IPS-NIHi7 (cell line): ENCODE measurements at regions not wholly inside any gene's neighbourhood (a gene's known extent, or its start where the extent isn't known, plus 50 kb on each side); places are given as distances from the start of the nearest gene placed in this dataset.
"Not testable (repeated sequence)": the region's sequence is repeated elsewhere in the genome, so short reads cannot be mapped to it uniquely, and the experiment has no call there.

Experiments used
- DNase-seq: peaks from one replicate; pipeline ENCODE4 v3.0.0; 2012; ENCODE audit warnings: mixed read lengths; ENCODE audit errors: extremely low spot score

DNA sequence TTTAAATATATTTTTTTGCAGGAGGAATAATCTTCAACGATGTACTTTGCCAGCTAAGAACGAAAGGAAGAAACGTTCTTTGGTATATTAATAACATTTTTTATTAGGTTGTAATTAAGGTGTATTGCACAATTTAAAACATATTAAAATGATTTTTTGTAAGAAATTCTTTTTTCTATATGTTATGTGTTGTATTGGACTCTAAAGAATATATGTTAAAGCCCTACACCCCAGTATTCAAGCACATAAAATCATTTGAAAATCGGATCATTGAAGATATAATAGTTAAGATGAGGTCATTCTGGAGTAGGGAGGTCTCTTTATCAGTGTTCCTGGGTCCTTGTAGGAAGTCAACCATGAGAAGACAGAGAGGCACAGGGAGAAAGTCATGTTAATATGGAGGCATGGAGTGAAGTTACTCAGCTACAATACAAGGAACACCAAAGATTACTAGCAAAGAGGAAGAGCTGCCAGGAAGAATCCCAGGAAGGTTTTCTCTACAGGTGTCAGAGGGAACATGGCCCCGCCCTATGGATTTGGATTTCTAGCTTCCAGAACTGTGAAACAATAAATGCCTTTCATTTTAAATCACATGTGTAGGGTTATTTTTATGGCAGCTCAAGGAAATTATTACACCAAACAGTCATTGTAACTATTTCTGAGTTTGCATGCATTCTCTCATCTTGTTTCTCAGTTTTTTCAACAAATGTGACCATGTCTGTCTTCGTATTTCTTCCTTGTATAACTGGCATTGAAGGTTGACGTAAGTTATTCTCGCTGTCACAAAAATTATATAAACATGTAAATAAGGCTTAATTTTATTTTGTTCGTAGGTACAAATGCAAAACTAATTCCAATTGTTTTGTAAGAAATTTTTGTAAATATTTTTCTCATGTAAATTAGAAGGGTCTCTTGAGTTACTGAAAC is 75.4 kb upstream of the VPREB1 start:
- no peak for DNase-seq

- DNase-seq, result peak; percentile 36
Observed at GRCh38 chr22:22168190-22168940, 76.2 kb upstream of the VPREB1 start.

DNA sequence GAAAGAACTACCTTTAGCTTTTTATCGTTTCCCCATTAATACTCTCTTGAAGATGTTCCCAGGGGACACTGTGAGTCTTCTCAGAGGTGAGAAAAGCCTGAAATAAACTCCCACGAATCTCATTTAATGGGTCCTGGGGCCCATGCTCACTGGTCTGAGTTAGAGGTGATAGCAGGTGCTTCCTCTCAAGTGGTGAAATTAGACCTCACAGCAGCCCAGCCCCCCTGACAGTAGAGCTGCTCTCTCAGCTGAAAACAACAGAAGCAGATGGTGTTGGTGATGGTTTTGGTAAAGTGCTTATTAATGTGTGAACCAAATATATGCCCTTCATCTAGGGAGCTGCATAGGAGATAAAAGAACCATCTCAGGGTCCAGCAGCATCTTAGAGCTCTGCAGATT is 76.8 kb upstream of the VPREB1 start:
- no peak for DNase-seq

DNA sequence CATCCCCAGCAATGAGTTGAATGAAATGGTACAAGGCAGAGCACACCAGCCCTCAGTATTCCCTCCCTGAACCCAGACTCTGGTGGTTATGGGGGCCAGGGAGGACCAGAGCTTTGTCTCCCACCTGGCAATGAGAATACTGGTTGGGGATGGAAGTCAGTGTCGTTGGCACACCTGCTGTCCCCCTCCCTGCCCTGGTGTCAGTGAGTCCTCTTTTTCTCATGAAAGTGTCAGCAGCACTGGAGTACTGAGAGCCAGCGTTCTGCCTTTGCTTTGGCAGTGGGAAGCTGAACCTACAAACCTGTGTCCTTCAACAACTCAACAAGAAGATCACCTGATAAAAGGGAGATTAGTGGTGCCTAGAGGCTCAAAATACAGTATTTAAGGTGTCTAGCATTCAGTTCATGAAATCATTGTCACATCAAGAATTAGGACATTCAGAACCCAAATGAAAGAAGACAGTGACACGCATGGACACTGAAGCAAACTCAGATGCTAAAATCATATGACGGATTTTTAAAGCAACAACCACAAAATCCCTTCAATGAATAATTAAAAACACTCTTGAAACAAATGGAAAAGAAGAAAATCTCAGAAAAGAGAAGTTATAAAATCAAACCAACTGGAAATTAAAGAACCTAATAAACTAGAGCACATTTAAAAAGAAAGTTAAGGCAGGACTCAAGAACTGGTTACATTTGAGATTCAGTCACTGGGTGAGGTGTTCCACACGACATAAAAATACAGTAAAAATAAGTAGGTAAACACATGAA is 77.5 kb upstream of the VPREB1 start:
- DNase-seq, result no peak

- no peak for DNase-seq
Observed at GRCh38 chr22:22165936-22166710, 78.5 kb upstream of the VPREB1 start.

DNA sequence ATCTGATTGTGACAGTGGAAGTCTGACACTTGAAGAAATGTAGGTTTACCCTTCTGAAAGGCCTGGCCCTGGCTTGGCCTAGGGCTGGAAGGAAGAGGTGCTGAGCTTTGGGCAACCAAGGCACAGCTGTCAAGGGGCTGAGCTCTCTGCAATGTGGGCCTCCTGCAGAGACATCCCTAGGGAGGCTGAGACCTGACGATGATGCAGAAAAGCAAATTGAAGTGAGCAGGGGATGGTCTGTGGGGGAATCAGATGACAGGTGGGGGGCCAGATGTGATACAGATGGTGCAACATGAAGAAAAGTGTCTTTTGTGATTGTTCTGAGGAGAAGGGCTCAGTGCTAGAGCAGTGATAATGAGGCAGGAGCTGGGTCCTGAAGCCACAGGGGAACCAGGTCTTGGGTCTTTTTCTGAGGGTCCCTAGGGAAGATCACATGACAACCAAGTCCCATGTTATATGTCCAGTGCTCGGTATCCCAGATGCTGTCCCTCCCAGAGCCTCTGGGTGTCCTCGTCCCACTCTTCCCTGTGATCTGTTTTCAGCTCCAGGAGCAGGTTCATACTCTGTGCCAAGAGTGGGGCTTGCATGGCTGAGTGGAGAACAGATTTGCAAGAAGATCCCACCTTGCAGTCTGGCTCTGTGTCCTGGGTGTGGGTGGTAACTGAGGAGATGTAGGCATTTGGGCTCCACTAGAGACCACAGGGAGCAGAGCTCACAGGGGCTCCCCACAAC is 79.9 kb upstream of the VPREB1 start:
- no peak for DNase-seq

DNA sequence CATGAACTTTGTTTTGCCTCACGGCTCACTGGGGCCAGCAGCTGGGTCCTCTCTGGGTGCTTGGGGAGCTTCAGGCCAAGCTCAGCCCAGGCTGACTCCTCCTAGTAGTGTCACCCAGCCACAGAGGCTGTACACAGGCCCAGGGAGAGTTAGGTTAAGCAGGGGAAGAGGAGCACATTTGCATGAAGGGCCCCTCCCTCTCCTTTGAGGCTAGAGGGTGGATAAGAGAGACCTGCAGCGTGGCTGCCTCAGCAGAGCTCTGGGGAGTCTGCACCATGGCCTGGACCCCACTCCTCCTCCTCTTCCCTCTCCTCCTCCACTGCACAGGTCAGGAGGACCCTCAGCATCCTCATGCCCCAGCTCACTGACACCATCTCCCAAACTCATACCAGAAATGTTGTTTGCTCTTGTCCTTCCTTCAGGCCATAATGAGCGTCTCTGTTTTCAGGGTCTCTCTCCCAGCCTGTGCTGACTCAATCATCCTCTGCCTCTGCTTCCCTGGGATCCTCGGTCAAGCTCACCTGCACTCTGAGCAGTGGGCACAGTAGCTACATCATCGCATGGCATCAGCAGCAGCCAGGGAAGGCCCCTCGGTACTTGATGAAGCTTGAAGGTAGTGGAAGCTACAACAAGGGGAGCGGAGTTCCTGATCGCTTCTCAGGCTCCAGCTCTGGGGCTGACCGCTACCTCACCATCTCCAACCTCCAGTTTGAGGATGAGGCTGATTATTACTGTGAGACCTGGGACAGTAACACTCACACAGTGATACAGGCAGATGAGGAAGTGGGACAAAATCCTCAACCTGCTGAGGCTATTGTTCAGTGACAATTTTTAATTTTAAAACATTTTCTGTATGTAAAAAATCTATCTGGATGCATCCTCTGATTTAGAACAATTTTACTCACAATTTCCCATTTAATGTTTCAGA is 82.4 kb upstream of the VPREB1 start:
- DNase-seq, result no peak

DNA sequence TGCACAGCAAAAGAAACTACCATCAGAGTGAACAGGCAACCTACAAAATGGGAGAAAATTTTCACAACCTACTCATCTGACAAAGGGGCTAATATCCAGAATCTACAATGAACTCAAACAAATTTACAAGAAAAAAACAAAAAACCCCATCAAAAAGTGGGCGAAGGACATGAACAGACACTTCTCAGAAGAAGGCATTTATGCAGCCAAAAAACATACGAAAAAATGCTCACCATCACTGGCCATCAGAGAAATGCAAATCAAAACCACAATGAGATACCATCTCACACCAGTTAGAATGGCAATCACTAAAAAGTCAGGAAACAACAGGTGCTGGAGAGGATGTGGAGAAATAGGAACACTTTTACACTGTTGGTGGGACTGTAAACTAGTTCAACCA is 83.8 kb upstream of the VPREB1 start:
- not testable (repeated sequence) for DNase-seq

- no peak for DNase-seq
Observed at GRCh38 chr22:22159384-22159783, 85.2 kb upstream of the VPREB1 start.

- DNase-seq, result no peak
Observed at GRCh38 chr22:22158965-22159364, 85.6 kb upstream of the VPREB1 start.

DNA sequence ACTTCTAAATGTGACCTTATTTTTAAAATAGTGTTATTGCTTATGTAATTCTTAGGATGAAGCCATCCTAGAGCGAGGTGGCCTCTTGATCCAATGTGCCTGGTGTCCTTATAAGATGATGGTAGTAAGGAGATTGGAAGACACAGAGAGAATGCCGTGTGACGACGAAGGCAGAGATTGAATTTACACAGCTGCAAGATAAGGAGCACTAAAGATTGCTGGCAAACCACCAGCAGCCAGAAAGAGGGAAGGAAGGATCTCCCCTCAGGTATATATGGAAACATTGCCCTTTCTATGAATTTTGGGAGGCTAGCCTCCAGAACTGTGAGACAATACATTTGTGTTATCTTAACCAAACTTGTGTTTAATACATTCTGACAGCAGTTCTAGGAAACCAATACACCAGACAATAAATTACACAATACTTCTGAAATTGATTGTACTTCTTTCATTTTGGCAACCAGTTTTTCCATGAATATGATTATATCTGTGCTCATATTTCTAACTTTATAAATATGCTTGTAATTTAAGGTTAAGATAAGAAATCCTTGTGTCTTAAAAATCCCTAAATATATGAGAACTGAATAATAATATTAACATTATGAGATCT is 86.3 kb upstream of the VPREB1 start:
- DNase-seq, result no peak

DNA sequence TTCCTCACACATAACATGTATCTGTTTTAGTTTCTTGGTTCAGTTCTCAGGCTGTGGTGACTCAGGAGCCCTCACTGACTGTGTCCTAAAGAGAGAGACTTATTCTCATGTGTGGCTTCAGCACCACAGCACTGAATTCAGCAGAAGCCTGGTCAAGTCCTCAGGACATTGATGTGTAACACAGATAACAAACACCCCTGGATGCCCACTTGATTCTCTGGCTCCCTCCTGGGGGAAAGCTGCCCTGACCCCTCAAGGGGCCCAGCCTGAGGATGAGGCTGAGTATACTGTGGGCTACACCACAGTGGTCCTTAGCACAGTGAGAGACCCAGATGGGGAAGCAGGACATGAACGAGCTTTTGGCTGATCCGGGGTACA is 87.2 kb upstream of the VPREB1 start:
- DNase-seq, result no peak

GRCh38 chr22:22156716-22157347 is 87.8 kb upstream of the VPREB1 start:
- DNase-seq, result peak; percentile 87

- no peak for DNase-seq
Observed at GRCh38 chr22:22156348-22156715, 88.3 kb upstream of the VPREB1 start.

DNA sequence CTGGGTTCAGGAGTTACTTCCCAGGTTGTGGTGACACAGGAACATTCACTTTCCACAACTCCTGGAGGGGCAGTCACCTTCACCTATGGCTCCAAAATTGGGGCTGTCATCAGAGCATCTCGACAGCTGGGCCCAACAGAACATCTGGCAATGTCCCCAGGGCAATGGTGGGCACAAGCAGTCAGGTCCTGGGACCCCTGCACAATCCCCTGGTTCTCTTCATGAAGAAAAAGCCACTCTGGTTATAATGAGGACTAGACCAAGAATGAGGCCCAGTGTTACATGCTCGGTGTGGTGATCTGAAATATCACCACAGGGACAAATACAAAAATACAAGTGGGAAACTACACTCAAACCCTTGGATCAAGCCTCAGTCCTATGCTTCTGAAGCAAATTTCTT is 89.0 kb upstream of the VPREB1 start:
- DNase-seq, result no peak

DNA sequence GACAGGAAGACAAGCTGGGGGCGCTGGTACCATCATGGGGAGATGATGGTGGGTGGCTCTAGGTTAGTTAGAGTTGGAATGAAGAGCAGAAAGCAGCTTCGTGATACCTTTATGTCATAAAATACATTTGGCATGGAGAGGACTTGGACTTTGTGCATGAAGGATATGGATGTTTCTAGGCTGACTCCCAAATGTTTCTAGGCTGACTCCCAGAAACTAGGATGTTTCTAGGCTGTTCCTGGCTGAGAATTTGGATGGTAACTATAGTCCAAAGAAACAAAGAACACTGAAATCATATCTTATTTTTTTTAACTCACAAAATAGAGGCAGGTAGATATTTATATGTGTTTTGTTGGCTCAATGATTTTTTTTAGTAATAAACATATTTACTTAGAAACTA is 89.4 kb upstream of the VPREB1 start:
- DNase-seq, result no peak

DNA sequence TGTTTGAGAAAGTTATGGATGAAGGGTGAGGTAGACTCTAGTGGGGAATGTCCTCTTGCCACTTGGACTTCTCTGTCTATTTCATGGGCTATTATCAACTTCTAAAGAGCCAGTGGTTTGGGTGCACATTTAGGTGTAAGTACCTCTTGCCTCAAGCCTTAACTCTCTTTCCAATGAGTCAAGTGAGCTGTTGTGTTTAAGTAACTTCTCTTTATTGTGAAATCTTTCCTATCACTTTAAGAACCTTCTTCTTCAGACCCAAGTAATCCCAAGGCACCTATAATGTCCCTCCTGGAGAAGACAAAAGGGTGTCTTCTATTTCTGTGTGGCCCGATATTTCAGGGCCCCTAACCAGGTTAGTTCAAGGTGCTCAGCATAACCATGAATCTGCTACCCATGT is 90.5 kb upstream of the VPREB1 start:
- DNase-seq, result no peak

- no peak for DNase-seq
Observed at GRCh38 chr22:22151308-22151707, 93.3 kb upstream of the VPREB1 start.

DNA sequence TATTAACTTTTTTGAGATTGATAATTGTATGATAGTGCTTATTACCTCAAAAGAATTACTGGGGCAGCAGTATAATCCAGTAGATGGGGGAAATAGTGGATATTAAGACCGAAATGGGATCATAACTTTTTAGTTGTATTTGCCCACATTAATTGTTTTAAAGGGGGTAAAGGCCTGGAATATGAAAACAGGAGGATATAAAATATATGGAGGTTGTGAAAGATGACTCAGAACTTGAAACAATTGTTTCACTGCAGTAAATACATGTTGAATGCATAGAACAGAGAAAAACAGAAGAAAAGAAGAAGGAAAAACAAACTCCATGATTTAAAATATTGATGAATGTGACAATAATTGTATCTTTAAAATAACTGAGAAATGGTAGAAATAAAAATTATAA is 94.1 kb upstream of the VPREB1 start:
- DNase-seq, result no peak
